Smooth muscle cell (in vitro differentiated cells): ENCODE measurements at regions not wholly inside any gene's neighbourhood (a gene's known extent, or its start where the extent isn't known, plus 50 kb on each side); places are given as distances from the start of the nearest gene placed in this dataset. TPM values are rescaled to one million over a fixed set of nuclear protein-coding genes. Genes with fewer than 3 reads are reported as not detected.

ENCODE experiments used
- DNase-seq: peaks from one replicate; lab custom pipeline; 2025; ENCODE audit not compliant: unreplicated experiment; lab: John Stamatoyannopoulos, UW
- H2AFZ ChIP-seq: fragments of 200-600 bp; sonication (generic); 2 replicates; pipeline ENCODE4 v1.6.0; 2016; ENCODE audit warnings: antibody characterized with exemption, low read depth, mild to moderate bottlenecking
- H3F3A ChIP-seq: fragments of 200-600 bp; sonication (generic); 2 replicates; pipeline ENCODE4 v1.6.0; 2017; ENCODE audit warnings: antibody characterized with exemption, low read depth
- H3K27ac ChIP-seq: fragments of 200-600 bp; sonication (generic); 2 replicates; pipeline ENCODE4 v1.5.1; 2016; ENCODE audit warnings: low read depth, mild to moderate bottlenecking
- H3K27me3 ChIP-seq: fragments of 200-600 bp; sonication (generic); 2 replicates; pipeline ENCODE4 v1.6.1; 2016; ENCODE audit warnings: low read depth, mild to moderate bottlenecking
- H3K36me3 ChIP-seq: fragments of 200-600 bp; sonication (generic); 2 replicates; pipeline ENCODE4 v1.5.1; 2016; ENCODE audit warnings: low read depth
- H3K4me1 ChIP-seq: fragments of 200-600 bp; sonication (generic); 2 replicates; pipeline ENCODE4 v1.5.1; 2016; ENCODE audit warnings: low read depth
- H3K4me2 ChIP-seq: fragments of 200-600 bp; sonication (generic); 2 replicates; pipeline ENCODE4 v1.6.0; 2016; ENCODE audit warnings: mild to moderate bottlenecking
- H3K4me3 ChIP-seq: fragments of 200-600 bp; sonication (generic); 2 replicates; pipeline ENCODE4 v1.5.1; 2016; ENCODE audit warnings: mild to moderate bottlenecking
- H3K79me2 ChIP-seq: fragments of 200-600 bp; sonication (generic); 2 replicates; pipeline ENCODE4 v1.6.0; 2016; ENCODE audit warnings: low read depth, mild to moderate bottlenecking
- H3K9ac ChIP-seq: fragments of 200-600 bp; sonication (generic); 2 replicates; pipeline ENCODE4 v1.6.0; 2016; ENCODE audit warnings: low read depth
- H3K9me3 ChIP-seq: fragments of 200-600 bp; sonication (generic); replicated peaks from 2 replicates; pipeline ENCODE4 v1.5.1; 2016; ENCODE audit warnings: low read depth
- H4K20me1 ChIP-seq: fragments of 200-600 bp; sonication (generic); 2 replicates; pipeline ENCODE4 v1.6.0; 2016; ENCODE audit warnings: low read depth
- WGBS: methylation state at CpG from one replicate; pipeline ENCODE4 v1.1.7; 2016; ENCODE audit warnings: low lambda C conversion rate; 5-methylcytosine and 5-hydroxymethylcytosine counted together
- microRNA counts: library from miRNA; unstranded; fragments of <30 nt; microRNA quantifications from one replicate; lab custom pipeline; 2016
- microRNA-seq: library from miRNA; unstranded; fragments of <30 nt; microRNA quantifications from one replicate; pipeline ENCODE4, GENCODE V29; 2016; ENCODE audit warnings: borderline number of aligned reads
- small RNA-seq: library from RNA; depleted of rRNA; stranded (forward); fragments of <200 nt; gene quantifications from one replicate; pipeline ENCODE3, GENCODE V24; 2014
- TF ChIP-seq, protein P1 (sequence below): fragments of 200-600 bp; sonication (generic); IDR thresholded peaks from 2 replicates; pipeline ENCODE4 v1.5.1; 2017; ENCODE audit warnings: borderline replicate concordance, mild to moderate bottlenecking, antibody characterized with exemption; ENCODE audit not compliant: insufficient read depth, poor library complexity, severe bottlenecking

- Histone ChIP-seq H3K9me3 (no peaks in the 10 kb centered on the region), H3K27me3 (no peaks in the 10 kb centered on the region), H3K4me3 (no peak overlapping the region), H3K4me2 (no peak overlapping the region), H3K79me2 (no peaks in the 10 kb centered on the region), H3K27ac (no peak overlapping the region), H3K4me1 (no peaks in the 10 kb centered on the region), H3K9ac (no peak overlapping the region), H3K36me3 (no peaks in the 10 kb centered on the region), H4K20me1 (no peaks in the 10 kb centered on the region), H3F3A (no peaks in the 10 kb centered on the region), H2AFZ (no peak overlapping the region)
- no peak for DNase-seq
- TF ChIP-seq, protein P1, sequence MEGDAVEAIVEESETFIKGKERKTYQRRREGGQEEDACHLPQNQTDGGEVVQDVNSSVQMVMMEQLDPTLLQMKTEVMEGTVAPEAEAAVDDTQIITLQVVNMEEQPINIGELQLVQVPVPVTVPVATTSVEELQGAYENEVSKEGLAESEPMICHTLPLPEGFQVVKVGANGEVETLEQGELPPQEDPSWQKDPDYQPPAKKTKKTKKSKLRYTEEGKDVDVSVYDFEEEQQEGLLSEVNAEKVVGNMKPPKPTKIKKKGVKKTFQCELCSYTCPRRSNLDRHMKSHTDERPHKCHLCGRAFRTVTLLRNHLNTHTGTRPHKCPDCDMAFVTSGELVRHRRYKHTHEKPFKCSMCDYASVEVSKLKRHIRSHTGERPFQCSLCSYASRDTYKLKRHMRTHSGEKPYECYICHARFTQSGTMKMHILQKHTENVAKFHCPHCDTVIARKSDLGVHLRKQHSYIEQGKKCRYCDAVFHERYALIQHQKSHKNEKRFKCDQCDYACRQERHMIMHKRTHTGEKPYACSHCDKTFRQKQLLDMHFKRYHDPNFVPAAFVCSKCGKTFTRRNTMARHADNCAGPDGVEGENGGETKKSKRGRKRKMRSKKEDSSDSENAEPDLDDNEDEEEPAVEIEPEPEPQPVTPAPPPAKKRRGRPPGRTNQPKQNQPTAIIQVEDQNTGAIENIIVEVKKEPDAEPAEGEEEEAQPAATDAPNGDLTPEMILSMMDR: no peak
- WGBS: 32% methylated on average over 1 of the region's 1 CpG
Observed at GRCh38 chr1:168368131-168368530, 87.5 kb downstream of the TBX19 start.

DNA sequence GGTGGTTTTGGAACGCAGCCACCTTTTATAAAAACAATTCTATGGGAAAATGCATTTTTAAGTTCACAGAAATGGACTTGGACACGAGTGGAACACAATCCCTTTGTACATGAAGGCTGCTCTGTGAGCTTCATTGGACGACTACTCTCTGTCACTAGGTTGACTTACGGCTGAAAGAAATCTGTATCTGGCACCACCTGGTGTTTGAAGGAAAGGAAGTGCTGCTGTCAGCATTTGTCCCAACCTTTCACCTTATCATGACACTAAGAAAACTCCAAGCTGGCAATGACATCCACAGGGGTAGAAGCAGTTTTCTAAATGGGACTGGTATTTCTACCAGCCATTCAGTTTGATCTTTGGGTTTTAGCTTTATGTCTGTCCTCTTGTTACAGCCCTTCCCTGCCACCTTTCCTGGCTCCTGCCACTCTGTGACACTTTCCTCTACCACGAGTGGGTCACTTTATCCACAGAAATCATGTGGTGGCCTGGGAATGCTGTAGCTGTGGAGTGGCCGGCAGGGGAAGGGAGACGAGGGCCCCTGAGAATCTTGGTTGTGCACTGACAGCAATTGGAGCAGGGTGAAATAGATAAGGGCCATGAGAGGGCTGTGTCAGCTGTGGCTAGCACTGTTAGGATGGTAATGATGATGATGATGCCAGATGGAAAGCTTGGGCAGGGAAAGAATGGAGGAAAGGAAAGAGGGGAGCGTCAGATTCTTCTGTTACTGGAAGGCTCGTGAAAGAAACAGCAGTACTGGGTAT, 85.2 kb downstream of the TBX19 start:
- H3K36me3 ChIP-seq: no peaks in the 10 kb centered on the region
- no peak for DNase-seq
- WGBS: 51% methylated on average over 9 of the region's 9 CpGs

More for the DNA sequence above, 85.2 kb downstream of the TBX19 start:
- TF ChIP-seq, protein P1: no peak
- no peak overlapping the region for H3K4me3 ChIP-seq
- no peak overlapping the region for H3K27ac ChIP-seq
- H3K4me2 ChIP-seq: peak overlapping the region; percentile 16
- H3F3A ChIP-seq: peaks cover 13% of the 10 kb centered on the region
- H4K20me1 ChIP-seq: no peaks in the 10 kb centered on the region
- no peaks in the 10 kb centered on the region for H3K4me1 ChIP-seq
- no peaks in the 10 kb centered on the region for H3K27me3 ChIP-seq
- H3K9ac ChIP-seq: no peak overlapping the region
- H2AFZ ChIP-seq: peak overlapping the region; percentile 17
- H3K79me2 ChIP-seq: no peaks in the 10 kb centered on the region
- H3K9me3 ChIP-seq: no peaks in the 10 kb centered on the region

MicroRNAs in the stretch of these regions (microRNA counts, 767-probe panel; counts per million panel counts)
- microRNA hsa-miR-557 (lab: Ali Mortazavi, UCI): 183 counts per million

Small RNA genes lying in the stretch of these regions (microRNA-seq; reads per million reads assigned to microRNA genes)
- not detected for gene MIR557

Small RNA genes lying in the stretch of these regions (small RNA-seq; reads per million reads assigned to genes)
- not detected for gene MIR557
